PC-3 (cell line): ENCODE measurements at regions not wholly inside any gene's neighbourhood (a gene's known extent, or its start where the extent isn't known, plus 50 kb on each side); places are given as distances from the start of the nearest gene placed in this dataset.

Source experiments
- CTCF ChIP-seq: fragments of 300-600 bp; sonication (generic); conservative IDR thresholded peaks from 2 replicates; pipeline ENCODE4 v1.5.1; 2017; ENCODE audit warnings: antibody characterized with exemption, low read depth, mild to moderate bottlenecking, low read length
- EZH2 ChIP-seq: fragments of 300-600 bp; sonication (generic); IDR thresholded peaks from one replicate; pipeline ENCODE4 v1.6.1; 2017; ENCODE audit warnings: antibody characterized with exemption, mild to moderate bottlenecking, low read length; ENCODE audit not compliant: unreplicated experiment
- EZH2phosphoT487 ChIP-seq: fragments of 300-600 bp; sonication (generic); IDR thresholded peaks from 2 replicates; pipeline ENCODE4 v1.6.1; 2018; ENCODE audit warnings: mild to moderate bottlenecking, antibody characterized with exemption, low read length, borderline replicate concordance

DNA sequence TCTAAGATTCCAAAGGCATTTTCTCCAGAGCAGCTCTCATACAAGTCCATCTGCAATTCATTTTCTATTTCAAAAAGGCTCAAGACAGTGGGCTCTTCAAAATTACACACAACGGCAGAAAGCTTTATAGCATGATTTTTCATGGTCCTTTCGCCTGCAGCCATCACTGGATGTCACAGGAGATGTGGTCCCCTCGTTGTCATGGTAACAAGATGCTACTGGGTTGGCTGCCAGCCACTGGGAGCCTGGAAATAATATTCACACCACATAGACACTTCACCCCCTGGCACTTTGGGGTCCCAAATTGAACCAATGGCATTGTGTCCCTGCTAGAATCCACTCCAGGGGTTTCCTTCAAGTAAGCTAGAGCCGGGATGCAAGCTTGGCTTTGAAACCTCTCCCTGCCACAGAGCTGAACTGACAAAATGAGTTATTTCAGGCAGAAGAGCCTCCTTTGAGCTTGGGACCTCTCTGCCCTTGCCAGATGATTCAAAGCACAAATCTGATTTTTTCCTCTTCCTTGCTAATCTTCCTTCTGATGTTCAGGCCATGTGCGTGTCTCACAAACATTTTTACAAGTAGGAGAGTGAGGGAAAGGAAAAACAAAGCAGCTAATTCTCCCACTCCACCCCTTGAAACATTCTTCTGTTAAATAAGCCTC is 512.6 kb upstream of the ADAMTS9 start:
- TF ChIP-seq EZH2 (no peak), CTCF (no peak), EZH2phosphoT487 (no peak)
